ENCODE measurements at regions not wholly inside any gene's neighbourhood (a gene's known extent, or its start where the extent isn't known, plus 50 kb on each side); places are given as distances from the start of the nearest gene placed in this dataset.
"Not testable (repeated sequence)": the region's sequence is repeated elsewhere in the genome, so short reads cannot be mapped to it uniquely, and the experiment has no call there.

DNA sequence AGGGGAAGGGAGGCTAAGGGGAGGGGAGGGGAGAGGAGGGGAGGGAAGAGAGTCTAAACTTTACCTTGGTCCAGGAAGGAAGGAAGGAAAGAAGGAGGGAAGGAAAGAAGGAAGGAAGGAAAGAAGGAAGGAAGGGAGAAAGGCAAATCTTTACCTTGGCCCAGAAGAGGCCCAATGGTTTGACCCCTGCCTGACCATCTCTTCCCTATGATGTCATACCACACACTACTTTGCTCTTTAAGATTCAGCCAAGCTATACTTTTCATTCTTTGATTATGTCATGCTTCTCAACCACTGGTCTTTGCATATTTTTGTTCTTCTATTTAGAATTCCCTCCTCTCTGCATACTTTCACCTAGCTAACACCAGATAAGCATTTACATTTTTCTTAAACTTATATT is 1077.5 kb downstream of the PCDH9 start:
- DNase-seq (ENCODE audit: low spot score) = no peak

- not testable (repeated sequence) for DNase-seq (ENCODE audit: low spot score)
Observed at GRCh38 chr13:66144357-66144756, 1085.8 kb downstream of the PCDH9 start.

DNA sequence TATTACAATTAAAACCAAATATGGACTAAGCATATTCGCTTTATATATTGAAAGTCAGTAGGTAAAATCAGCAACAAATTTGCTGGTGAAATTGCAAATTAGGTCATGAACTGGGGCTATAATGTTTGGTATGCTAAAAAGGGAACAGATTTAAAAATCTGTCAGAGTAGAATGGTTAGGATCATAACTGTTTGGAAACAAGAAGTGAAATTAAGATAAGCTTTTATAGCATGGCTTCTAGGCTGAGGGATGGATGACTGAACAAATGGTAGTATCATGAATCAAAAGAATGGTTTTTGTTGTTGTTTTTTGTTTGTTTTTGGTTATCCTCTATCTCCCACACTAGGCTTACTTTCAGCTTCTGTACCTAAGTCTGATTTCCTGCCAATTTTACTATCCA is 1090.4 kb downstream of the PCDH9 start:
- DNase-seq (ENCODE audit: low spot score) = no peak

GRCh38 chr13:66139250-66139649 is 1090.9 kb downstream of the PCDH9 start:
- DNase-seq (ENCODE audit: low spot score) = no peak

DNA sequence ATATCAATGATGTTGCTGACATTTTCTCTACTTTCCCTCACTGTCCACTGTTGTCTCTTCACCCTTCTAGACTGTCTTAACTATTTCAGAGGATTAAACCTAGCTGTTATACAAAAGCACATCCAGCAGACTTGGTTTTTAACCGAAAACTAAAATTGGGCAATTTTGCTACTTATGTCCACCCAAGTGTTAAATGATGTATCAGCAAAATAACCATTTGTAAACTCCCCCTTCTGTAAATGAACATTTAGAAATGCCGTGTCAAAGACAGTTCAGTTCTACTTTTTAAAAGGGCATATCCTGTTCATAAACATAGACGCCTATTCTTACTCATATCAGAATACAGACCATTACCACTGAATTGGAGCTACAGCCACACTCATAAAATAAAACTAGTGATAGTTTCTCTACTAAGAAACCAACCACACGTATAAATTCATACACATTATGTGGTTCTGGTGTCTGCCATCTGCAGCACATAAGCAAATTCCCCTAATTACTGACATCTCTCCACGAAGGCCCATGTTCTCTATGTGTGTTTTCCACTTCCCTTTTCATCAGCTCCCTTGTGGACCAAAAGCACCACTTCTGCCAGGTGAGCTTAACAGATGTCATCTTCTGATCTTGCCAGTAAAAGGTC is 1091.8 kb downstream of the PCDH9 start:
- no peak for DNase-seq (ENCODE audit: low spot score)

DNA sequence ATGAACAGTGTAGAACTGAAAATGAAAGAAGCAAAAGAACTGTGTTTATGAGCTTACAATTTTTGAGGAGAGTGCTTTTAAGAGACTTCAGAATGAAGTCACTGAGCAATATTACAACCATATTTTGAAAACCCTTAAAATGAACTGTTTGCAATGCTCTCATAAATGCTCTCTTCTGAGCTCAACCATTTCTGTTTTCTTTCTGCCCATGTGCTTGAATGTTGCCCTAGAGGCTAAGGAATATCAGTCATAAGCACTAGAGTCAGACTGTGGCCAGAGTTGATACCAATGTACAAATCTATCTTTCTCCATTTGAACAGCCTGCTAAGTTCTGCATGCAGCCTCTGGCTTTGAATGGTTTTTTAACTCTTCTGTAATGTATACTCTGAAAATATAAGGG is 1092.8 kb downstream of the PCDH9 start:
- DNase-seq (ENCODE audit: low spot score) = no peak

DNA sequence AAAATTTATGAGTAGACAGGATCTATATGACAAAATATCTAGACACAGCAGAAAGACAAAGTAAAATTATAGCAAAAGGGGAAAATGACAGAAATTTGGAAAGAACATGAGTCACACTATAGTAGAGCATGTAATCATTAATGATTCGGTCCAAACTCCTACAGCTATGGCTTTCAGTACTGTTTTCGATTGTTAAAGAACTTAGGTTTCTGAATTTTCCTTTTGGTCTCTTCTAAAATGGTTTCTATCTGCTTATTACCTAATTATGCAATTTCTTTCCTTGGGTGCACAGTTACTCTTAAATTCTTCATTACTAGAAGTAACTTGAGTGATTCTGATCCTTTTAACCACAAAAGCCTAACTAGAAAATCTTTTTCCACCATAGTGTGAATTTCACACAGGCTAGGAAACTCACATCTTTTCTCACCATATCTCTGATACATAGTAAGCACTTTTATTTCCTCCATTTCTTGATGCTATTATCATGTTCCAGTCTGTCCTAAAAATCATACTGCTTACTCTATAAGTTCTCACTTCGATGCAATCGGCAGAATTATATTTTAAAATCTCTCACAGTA is 1101.4 kb downstream of the PCDH9 start:
- DNase-seq (ENCODE audit: low spot score) = no peak

DNA sequence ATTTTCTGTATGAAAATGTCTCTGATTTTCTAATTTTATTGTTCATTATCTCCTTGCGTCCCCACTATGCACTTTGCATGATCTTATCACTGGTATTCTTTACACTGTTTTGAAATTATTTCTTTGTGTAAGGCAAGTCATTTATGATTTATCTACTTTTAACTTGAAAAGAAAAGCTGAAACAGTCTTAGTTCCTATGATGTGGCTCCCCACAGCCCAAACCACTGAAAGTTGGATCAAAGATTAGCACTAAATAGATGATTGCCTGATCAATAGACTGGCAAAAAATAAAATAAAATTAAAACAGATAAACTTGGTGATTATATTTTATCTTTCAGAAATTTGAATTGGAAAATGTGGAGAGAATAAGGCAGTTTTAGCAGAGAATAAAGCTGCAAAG is 1101.9 kb downstream of the PCDH9 start:
- no peak for DNase-seq (ENCODE audit: low spot score)

- no peak for DNase-seq (ENCODE audit: low spot score)
Observed at GRCh38 chr13:66117563-66117962, 1112.6 kb downstream of the PCDH9 start.

DNA sequence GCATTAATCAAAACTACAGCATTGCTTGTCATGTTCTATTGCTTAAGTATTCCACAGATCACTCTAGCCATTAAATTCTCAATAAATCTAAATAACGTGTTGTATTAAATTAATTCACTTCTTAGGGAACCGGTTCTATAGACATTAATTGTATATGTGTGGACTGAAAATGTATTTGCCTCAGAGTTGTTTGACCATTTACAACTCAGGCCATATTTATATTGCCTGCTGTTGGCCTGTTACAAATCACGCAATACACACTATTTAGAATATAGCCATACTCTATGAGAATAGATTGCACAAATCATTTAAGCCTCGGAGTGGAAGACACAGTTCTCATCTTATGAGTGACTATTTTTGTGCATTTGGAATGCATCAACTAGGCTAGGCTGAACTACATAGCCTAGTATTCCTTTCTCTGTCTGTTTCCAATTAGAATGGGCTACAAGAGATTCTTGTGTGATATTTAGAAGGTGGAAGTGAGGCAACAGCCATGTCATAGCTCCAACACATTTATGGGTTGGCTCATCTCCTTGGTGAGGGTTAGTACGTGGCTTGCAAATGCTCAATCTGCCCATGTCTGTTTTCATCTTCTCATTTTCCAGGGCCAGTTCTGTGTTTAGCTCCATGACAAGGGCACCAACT is 1116.1 kb downstream of the PCDH9 start:
- no peak for DNase-seq (ENCODE audit: low spot score)

DNA sequence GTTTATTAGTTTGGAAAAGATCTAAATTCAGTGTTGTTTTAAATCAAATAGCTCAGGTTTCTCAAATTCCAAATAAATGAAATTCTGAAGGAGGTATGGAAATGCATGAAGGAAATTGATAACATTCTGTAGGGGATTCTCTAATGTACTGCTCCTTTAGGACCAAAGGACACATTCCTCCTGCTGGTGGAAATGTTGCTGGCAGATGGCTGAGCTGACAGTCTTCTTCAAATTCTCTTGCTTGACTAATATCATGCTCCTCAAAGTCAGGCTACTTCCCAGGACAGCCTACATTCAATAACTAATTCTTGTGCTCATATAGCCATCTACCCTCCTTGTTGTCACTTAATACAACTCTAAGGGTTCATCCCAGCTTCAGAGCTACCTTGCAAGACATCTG is 1118.5 kb downstream of the PCDH9 start:
- peak; percentile 19 for DNase-seq (ENCODE audit: low spot score)

GRCh38 chr13:66106246-66106645 is 1123.9 kb downstream of the PCDH9 start:
- DNase-seq (ENCODE audit: low spot score) = no peak

- DNase-seq (ENCODE audit: low spot score) = no peak
Observed at GRCh38 chr13:66102864-66103263, 1127.3 kb downstream of the PCDH9 start.

GRCh38 chr13:66099825-66100224 is 1130.3 kb downstream of the PCDH9 start:
- DNase-seq (ENCODE audit: low spot score) = no peak

DNA sequence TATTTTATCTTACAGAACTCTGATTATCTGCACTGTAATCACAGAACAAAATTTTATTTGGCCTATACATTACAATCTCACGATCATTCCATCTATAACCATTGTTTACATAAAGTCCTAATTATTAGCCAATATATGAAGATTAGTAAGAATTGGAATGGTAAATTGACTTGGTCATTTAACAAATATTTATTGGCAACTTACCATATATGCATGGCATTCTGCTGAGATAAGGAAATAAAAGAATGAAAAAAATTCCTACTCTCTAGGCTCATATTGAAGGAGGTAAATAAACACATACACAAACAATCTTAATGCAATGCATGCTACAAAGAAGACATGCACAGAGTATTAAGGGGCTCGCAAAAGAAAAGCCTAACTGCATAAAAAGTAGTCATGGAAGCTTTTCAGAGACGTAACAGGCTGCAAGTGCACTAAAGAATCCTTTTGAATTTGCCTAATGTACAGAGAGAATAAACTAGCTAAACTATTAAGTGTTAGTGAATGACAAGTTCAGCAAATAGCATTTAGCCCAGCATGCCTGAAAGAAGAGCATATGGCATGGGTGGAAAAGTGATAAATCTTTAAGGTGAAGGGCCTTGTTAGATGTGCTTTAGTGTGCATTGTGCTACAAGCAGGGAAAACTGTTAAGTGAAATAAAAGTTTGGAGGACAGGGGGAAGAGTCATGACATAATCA is 1131.1 kb downstream of the PCDH9 start:
- DNase-seq (ENCODE audit: low spot score) = no peak

GRCh38 chr13:66089711-66090110 is 1140.4 kb downstream of the PCDH9 start:
- no peak for DNase-seq (ENCODE audit: low spot score)

DNA sequence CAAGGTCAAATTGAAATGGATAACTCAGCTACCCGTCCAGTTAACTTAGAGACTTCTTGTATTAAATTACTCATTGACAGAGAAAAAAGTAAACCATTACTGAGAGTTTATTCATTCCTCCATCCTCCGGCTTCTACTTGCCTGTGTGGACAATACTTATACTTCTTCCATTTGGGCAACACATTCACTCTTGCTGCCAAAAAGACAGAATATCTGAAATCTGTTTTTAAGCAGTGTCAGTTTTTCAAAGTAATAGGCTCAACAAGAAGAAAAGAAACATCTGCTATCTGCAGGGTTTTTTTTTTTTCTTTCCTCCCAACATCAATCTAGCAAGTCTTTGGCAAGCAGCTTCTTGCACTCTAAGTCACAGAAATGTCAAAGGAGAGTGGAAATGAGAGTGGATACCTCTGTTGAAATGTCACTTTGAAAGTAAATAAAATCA is 1142.8 kb downstream of the PCDH9 start:
- DNase-seq (ENCODE audit: low spot score) = peak; percentile 28

- no peak for DNase-seq (ENCODE audit: low spot score)
Observed at GRCh38 chr13:66077132-66077689, 1152.9 kb downstream of the PCDH9 start.

DNA sequence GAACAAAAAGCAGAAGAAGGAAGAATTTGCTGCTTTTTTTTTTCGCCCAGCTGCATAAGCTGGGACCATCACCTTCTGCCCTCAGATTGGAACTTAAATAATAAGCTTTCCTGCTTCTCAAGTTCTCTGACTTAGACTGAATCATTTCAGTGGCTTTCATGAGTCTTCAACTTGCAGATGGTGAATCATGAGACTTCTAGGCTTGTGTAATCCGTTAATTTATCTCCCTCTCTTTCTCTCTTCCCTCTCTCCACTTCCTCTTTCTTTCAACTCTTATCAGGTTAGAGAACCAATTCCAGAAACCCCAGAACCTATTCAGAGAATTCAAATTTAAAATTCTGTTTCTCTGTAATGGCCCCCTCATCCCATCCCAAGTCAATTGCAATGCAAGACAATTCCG is 1153.7 kb downstream of the PCDH9 start:
- DNase-seq (ENCODE audit: low spot score) = no peak

DNA sequence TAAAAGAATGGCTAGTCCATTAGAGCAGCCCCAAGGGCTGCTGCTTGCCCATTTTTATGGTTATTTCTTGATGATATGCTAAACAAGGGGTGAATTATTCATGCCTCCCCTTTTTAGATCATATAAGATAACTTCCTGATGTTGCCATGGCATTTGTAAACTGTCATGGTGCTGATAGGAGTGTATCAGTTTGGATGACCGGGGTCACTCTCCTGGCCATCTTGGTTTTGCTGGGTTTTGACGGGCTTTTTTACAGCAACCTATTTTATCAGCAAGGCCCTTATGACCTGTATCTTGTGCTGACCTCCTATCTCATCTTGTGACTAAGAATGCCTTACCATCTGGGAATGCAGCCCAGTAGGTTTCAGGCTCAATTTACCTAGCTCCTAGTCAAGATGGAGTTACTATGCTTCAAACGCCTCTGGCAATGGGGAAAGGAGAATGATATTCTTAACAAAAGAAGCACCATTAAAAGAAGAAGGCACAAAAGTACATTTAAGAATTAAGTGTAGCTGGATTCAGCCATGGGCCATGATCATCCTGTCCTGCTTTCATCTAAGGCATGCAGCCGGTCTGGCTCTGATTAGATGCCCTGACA is 1156.0 kb downstream of the PCDH9 start:
- no peak for DNase-seq (ENCODE audit: low spot score)

GRCh38 chr13:66072097-66072496 is 1158.0 kb downstream of the PCDH9 start:
- DNase-seq (ENCODE audit: low spot score) = not testable (repeated sequence)

GRCh38 chr13:66071608-66072007 is 1158.5 kb downstream of the PCDH9 start:
- DNase-seq (ENCODE audit: low spot score) = no peak
